GM12873 (cell line): ENCODE measurements at regions not wholly inside any gene's neighbourhood (a gene's known extent, or its start where the extent isn't known, plus 50 kb on each side); places are given as distances from the start of the nearest gene placed in this dataset.

Experiments
- TF ChIP-seq, protein P1 (sequence below): IDR thresholded peaks from 2 replicates; pipeline ENCODE4 v1.5.1; 2012; ENCODE audit warnings: low read depth, mild to moderate bottlenecking, moderate library complexity, low read length, control low read depth; ENCODE audit not compliant: insufficient read depth; ENCODE audit errors: missing control alignments

DNA sequence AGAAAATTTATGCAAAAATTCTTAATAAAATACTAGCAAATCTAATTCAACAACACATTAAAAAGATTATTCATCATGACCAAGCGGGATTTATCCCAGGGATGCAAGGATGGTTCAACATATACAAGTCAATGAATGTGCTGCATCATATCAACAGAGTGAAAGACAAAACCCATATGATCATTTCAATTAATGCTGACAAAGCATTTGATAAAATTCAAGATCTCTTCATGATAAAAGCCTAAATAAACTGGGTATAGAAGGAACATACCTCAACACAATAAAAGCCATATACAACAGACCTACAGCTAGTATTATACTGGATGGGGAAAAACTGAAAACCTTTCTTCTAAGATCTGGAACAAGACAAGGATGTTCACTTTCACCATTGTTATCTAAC, 89.7 kb downstream of the KBTBD8 start:
- TF ChIP-seq, protein P1, sequence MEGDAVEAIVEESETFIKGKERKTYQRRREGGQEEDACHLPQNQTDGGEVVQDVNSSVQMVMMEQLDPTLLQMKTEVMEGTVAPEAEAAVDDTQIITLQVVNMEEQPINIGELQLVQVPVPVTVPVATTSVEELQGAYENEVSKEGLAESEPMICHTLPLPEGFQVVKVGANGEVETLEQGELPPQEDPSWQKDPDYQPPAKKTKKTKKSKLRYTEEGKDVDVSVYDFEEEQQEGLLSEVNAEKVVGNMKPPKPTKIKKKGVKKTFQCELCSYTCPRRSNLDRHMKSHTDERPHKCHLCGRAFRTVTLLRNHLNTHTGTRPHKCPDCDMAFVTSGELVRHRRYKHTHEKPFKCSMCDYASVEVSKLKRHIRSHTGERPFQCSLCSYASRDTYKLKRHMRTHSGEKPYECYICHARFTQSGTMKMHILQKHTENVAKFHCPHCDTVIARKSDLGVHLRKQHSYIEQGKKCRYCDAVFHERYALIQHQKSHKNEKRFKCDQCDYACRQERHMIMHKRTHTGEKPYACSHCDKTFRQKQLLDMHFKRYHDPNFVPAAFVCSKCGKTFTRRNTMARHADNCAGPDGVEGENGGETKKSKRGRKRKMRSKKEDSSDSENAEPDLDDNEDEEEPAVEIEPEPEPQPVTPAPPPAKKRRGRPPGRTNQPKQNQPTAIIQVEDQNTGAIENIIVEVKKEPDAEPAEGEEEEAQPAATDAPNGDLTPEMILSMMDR = no peak

DNA sequence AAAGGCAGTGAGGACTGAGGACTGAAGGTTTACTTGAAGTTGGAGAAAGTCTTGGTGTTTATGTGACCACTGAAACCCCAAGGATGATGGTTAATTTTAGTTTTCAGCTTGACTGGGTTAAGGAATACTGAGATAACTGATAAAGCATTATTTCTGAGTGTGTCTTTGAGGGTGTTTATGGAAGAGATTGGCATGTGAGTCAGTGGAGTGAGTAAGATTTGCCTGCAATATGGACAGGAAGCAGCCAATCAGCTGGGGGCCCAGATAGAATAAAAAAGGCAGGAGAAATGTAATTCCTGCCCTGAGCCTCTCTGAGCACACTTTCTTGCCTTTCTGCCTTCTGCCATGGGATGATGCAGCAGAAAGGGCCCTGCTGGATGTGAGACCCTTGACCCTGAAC, 92.4 kb downstream of the KBTBD8 start:
- TF ChIP-seq, protein P1 = no peak

DNA sequence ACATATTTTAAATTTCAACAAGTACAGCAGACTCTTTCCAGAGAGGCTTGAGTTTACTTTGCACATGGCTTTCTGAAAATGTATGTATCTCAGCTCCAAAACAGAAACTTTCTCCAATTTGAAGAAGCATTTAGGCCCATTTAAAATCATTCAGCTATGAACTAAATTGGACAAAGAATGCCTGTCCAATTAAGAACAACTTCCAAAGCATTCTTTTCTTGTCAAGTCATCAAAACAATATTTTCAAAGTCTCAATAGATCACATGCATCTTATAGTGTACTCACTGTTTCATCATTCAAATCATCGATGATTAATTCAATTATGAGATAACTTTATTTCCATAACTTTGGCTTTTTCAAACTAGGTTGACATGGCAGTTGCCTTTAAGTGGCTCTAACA, 95.2 kb downstream of the KBTBD8 start:
- TF ChIP-seq, protein P1 = no peak

DNA sequence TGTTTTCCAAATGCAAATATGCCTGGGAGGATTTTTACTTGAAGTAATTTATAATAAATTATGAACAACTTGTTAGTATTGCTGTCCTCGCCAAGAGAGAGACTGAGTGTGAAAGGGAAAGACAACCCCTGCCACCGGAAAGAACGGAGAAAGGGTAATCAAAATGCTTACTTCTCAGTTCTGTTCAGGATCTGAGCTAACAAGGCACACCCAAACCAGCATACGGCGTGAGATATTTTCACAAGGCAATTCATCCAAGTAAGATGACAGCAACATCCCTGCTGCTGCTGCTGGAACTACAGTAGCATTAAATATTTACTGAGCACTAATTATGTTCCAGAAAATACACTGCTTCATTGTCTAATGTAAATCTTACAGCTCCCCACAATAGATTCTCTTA, 96.1 kb downstream of the KBTBD8 start:
- TF ChIP-seq, protein P1 = no peak

DNA sequence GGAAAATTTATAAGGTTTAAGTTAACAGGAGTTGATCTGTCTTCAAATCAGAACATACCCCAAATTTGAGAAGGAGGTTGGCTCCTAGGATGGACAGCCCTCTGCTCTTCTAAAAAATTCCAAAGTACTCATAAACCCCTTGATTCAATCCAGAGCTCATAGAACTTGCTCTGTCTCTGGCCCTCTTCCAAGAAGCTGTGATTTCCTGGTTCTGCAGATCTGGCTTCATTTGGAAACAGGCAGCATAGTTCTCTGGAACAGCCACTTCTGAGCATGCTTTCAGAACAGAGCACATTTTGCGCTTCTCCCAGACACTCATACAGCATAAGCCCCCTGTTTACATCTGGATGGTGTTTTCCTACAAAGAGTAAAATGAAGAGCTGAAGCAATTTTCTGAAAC, 96.7 kb downstream of the KBTBD8 start:
- TF ChIP-seq, protein P1 = no peak

DNA sequence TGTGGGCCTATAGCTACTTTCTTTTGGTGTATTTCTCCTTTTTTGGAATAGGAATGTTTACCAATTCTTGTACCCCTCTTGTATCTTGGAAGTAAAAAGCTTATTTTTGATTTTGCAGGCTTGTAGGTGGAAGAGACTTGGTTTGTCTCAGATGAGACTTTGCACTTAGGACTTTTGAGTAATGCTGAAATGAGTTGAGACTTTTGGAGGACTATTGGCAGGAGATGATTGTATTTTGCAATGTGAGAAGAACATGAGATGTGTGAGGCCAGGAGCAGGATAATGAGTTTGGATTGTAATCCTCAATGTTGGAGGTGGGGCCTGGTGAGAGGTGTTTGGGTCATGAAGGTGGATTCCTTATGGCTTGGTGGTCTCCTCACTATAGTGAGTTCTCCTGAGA, 106.3 kb downstream of the KBTBD8 start:
- TF ChIP-seq, protein P1 = no peak

DNA sequence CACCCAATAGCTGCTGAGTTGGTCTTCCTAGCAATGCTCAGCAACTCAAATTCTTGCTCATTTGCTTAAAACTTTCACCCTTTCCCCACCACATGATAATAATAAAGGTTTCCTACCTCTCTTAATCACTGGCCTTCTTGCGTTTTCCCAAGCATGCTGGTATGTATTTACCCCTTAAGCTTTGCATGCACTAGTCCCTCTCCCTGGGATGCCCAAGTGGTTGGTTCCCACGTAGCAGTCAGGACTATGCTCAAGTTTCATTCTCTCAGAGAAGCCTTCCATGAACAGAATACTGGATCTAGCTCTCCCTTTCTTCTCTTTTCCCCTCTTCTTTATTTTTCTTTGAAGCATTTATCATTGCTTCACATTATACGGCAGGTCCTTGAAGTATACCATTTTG, 108.8 kb downstream of the KBTBD8 start:
- TF ChIP-seq, protein P1 = no peak
